Loucy (cell line): ENCODE measurements at regions not wholly inside any gene's neighbourhood (a gene's known extent, or its start where the extent isn't known, plus 50 kb on each side); places are given as distances from the start of the nearest gene placed in this dataset.

Source experiments
- EZH2phosphoT487 ChIP-seq: fragments of 200-600 bp; IDR thresholded peaks from 2 replicates; pipeline ENCODE4 v1.6.1; 2018; ENCODE audit warnings: antibody characterized with exemption, mild to moderate bottlenecking, moderate library complexity, borderline replicate concordance
- TF ChIP-seq, protein P1 (sequence below): fragments of 200-600 bp; sonication (generic); conservative IDR thresholded peaks from 2 replicates; pipeline ENCODE4 v1.5.1; 2014; ENCODE audit warnings: mild to moderate bottlenecking, antibody characterized with exemption, low read length

DNA sequence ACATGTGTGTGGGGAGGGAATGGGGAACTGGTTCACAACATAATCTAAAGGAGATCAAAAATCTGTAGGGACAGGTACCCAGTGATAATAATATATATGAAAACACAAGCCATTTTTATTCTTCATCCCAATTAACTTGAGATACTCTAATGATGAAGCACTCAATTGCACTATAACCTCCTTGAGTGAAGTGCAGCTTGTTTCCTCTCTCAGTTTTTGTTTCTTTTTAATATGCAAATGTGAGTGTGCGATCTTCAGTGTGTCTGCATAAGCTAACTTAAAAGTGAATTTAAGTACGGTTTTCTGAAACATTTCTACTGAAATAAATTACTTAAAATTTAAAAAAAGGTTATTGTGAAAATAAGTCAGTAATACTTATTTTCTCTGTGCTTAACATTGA lies 623.5 kb downstream of the CDH11 start:
- TF ChIP-seq, protein P1, sequence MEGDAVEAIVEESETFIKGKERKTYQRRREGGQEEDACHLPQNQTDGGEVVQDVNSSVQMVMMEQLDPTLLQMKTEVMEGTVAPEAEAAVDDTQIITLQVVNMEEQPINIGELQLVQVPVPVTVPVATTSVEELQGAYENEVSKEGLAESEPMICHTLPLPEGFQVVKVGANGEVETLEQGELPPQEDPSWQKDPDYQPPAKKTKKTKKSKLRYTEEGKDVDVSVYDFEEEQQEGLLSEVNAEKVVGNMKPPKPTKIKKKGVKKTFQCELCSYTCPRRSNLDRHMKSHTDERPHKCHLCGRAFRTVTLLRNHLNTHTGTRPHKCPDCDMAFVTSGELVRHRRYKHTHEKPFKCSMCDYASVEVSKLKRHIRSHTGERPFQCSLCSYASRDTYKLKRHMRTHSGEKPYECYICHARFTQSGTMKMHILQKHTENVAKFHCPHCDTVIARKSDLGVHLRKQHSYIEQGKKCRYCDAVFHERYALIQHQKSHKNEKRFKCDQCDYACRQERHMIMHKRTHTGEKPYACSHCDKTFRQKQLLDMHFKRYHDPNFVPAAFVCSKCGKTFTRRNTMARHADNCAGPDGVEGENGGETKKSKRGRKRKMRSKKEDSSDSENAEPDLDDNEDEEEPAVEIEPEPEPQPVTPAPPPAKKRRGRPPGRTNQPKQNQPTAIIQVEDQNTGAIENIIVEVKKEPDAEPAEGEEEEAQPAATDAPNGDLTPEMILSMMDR = no peak
- TF ChIP-seq EZH2phosphoT487 = no peak
